Keratinocyte (primary cell): ENCODE measurements at regions not wholly inside any gene's neighbourhood (a gene's known extent, or its start where the extent isn't known, plus 50 kb on each side); places are given as distances from the start of the nearest gene placed in this dataset.
A peak's percentile ranks its signal among the peaks of the same experiment; 100 is the strongest.

ENCODE experiments used
- DNase-seq: peaks from one replicate; pipeline ENCODE4 v3.0.0-alpha.2; 2011; ENCODE audit warnings: low read depth, missing footprints, low spot score
- FAIRE-seq: peaks from 2 replicates; lab custom pipeline; 2011; peaks lifted over from hg19 to GRCh38; lab: Jason Lieb, UNC
- H2AFZ ChIP-seq: 2 replicates; pipeline ENCODE4 v1.6.0; 2012; ENCODE audit warnings: low read length, control low read depth, inconsistent platforms; ENCODE audit not compliant: control insufficient read depth
- H3K27ac ChIP-seq: 2 replicates; pipeline ENCODE4 v1.5.1; 2011; ENCODE audit warnings: low read length; ENCODE audit not compliant: control insufficient read depth, insufficient read depth
- H3K27me3 ChIP-seq: 3 replicates; pipeline ENCODE4 v1.6.0; 2011; ENCODE audit warnings: low read length; ENCODE audit not compliant: control insufficient read depth, insufficient read depth; ENCODE audit errors: extremely low read depth
- H3K36me3 ChIP-seq, 2 experiments: 2 replicates in 1 of 2; 3 replicates in 1 of 2; pipeline ENCODE4 v1.5.1; 2011; ENCODE audit warnings: low read length in 2 of 2, mild to moderate bottlenecking in 1 of 2; ENCODE audit not compliant: control insufficient read depth in 2 of 2, insufficient read depth in 2 of 2; ENCODE audit errors: extremely low read depth in 1 of 2
- H3K4me1 ChIP-seq: 3 replicates; pipeline ENCODE4 v1.5.1; 2011; ENCODE audit warnings: low read length; ENCODE audit not compliant: control insufficient read depth, insufficient read depth; ENCODE audit errors: extremely low read depth
- H3K4me2 ChIP-seq: 3 replicates; pipeline ENCODE4 v1.6.0; 2011; ENCODE audit warnings: low read depth, low read length; ENCODE audit not compliant: control insufficient read depth, insufficient read depth; ENCODE audit errors: extremely low read depth
- H3K4me3 ChIP-seq, 3 experiments: fragments of 200-600 bp in 1 of 3; sonication (generic) in 1 of 3; 2 replicates in 2 of 3; 3 replicates in 1 of 3; pipeline ENCODE4 v1.5.1; 2011 to 2016; ENCODE audit warnings: low read length in 3 of 3, mild to moderate bottlenecking in 3 of 3, control low read depth in 2 of 3, inconsistent platforms in 1 of 3, low read depth in 1 of 3, mixed read lengths in 1 of 3, mixed run types in 1 of 3, moderate library complexity in 1 of 3; ENCODE audit not compliant: control insufficient read depth in 2 of 3, insufficient read depth in 2 of 3; ENCODE audit errors: extremely low read depth in 1 of 3
- H3K79me2 ChIP-seq: 2 replicates; pipeline ENCODE4 v1.6.0; 2012; ENCODE audit warnings: low read length; ENCODE audit not compliant: control insufficient read depth, insufficient read depth
- H3K9ac ChIP-seq: 3 replicates; pipeline ENCODE4 v1.6.0; 2011; ENCODE audit warnings: low read length; ENCODE audit not compliant: control insufficient read depth, insufficient read depth; ENCODE audit errors: extremely low read depth
- H3K9me1 ChIP-seq: 3 replicates; pipeline ENCODE4 v1.6.0; 2011; ENCODE audit warnings: low read length; ENCODE audit not compliant: control insufficient read depth, insufficient read depth; ENCODE audit errors: extremely low read depth
- H3K9me3 ChIP-seq: 2 replicates; pipeline ENCODE4 v1.5.1; 2012; ENCODE audit warnings: low read depth, low read length; ENCODE audit not compliant: control insufficient read depth
- H4K20me1 ChIP-seq: 3 replicates; pipeline ENCODE4 v1.6.0; 2011; ENCODE audit warnings: low read length; ENCODE audit not compliant: control insufficient read depth, insufficient read depth; ENCODE audit errors: extremely low read depth
- EZH2 ChIP-seq: IDR thresholded peaks from one replicate; pipeline ENCODE4 v1.6.1; 2012; ENCODE audit warnings: inconsistent platforms, mild to moderate bottlenecking, low read length, moderate library complexity
- dilution Hi-C: fragments of 300-500 bp; cut with MboI; formaldehyde crosslinking; loops from one replicate; pipeline ENCODE4 v1.7.0; 2020; ENCODE audit warnings: low sequenced_read_pairs; ENCODE audit not compliant: extremely low pct_ligation_motif_present
- TF ChIP-seq, protein P1 (sequence below), 3 experiments: IDR thresholded peaks in 1 of 3; conservative IDR thresholded peaks in 1 of 3; optimal IDR thresholded peaks in 1 of 3; 2 replicates in 2 of 3; 3 replicates in 1 of 3; pipeline versions ENCODE3 to v1.5.1; 2011; ENCODE audit warnings: low read length in 3 of 3, mild to moderate bottlenecking in 3 of 3, moderate library complexity in 2 of 3, control low read depth in 1 of 3, inconsistent platforms in 1 of 3; ENCODE audit not compliant: insufficient read depth in 2 of 3; ENCODE audit errors: extremely low read depth in 1 of 3

DNA sequence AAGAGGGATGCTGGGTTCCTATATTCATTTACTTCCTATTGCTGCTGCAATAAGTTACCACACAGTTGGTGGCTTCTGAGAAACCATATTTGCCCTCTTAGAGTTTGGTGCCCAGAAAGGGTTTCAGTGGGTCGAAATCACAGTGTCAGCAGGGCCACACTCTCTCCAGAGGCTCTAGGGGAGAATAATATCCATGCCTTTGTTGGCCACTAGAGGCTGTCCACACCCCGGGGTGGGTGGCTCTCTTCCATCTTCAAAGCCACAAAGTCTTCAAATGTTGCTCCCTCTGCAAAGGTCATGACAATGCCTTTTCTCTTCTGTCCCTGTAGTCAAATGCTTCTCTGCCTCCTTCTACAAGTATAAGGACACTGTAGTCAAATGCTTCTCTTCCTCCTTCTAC lies 989.4 kb downstream of the CCSER2 start:
- no peaks in the 10 kb centered on the region for H3K79me2 ChIP-seq
- no peaks in the 10 kb centered on the region for H3K9me1 ChIP-seq
- no peaks in the 10 kb centered on the region for H3K4me1 ChIP-seq
- no peaks in the 10 kb centered on the region for H4K20me1 ChIP-seq
- DNase-seq (no peak), FAIRE-seq (no peak)
- TF ChIP-seq, protein P1, sequence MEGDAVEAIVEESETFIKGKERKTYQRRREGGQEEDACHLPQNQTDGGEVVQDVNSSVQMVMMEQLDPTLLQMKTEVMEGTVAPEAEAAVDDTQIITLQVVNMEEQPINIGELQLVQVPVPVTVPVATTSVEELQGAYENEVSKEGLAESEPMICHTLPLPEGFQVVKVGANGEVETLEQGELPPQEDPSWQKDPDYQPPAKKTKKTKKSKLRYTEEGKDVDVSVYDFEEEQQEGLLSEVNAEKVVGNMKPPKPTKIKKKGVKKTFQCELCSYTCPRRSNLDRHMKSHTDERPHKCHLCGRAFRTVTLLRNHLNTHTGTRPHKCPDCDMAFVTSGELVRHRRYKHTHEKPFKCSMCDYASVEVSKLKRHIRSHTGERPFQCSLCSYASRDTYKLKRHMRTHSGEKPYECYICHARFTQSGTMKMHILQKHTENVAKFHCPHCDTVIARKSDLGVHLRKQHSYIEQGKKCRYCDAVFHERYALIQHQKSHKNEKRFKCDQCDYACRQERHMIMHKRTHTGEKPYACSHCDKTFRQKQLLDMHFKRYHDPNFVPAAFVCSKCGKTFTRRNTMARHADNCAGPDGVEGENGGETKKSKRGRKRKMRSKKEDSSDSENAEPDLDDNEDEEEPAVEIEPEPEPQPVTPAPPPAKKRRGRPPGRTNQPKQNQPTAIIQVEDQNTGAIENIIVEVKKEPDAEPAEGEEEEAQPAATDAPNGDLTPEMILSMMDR (optimal IDR thresholded peaks at IDR 0.05 in 1 of 3, IDR thresholded peaks at IDR 0.05 in 1 of 3, conservative IDR thresholded peaks at IDR 0.05 in 1 of 3; ENCODE audit: extremely low read depth in 1 of 3, insufficient read depth in 2 of 3, low read length in 3 of 3): no peak
- no peak for TF ChIP-seq EZH2
- no peak overlapping the region for H3K4me2 ChIP-seq
- no peak overlapping the region for H3K4me3 ChIP-seq
- no peaks in the 10 kb centered on the region for H3K9me3 ChIP-seq
- no peak overlapping the region for H3K27ac ChIP-seq
- no peaks in the 10 kb centered on the region for H3K36me3 ChIP-seq
- no peak overlapping the region for H2AFZ ChIP-seq
- H3K27me3 ChIP-seq: no peaks in the 10 kb centered on the region
- dilution Hi-C loops: no loop called here
- H3K9ac ChIP-seq: no peak overlapping the region

DNA sequence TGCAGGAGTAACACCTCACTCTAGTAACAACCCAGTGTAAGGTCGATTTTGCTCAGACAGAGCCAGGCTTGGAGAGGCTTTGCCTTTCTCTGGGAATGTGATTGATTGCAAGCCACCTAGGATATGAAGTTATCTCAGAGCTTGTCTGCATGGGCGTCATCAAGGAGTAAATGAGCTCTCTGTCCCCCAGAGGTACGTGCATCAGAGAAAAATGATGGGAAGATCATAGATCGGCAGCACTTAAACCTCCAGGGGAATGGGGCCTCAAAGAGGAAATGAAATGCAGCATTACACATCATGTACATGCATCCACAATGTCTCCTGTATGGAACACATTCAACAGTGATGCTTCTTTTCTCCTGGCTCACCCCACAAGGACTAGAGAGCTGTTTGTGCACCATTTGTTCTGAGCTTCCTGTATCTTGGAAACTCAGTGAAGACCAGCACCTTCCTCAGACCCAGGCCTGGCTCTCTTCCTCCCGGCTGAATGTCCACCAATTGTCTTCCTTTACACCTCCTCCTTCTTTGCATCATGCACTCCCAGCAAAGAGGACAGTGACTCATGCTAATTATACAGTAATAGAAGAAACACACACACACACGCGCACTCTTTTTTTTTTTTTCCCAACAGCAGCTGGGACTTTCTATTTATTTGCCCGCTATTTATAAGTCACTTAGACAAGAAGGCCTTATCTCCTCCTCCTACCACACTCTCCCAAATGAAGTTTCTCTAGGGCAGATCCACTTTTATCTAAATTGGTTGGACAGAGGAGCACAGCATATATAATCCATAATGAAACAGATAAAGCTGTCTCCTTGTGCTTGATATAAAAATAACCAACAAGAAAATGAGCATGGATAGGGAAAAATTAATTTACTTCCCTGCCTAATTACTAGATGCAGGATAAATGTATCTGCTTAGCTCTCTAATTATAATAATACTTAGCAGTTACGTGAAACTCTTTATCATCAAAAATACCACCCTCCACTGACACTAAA lies 990.7 kb downstream of the CCSER2 start:
- H2AFZ ChIP-seq: no peak overlapping the region
- DNase-seq (no peak), FAIRE-seq (no peak)
- no peaks in the 10 kb centered on the region for H3K9me3 ChIP-seq
- H3K27me3 ChIP-seq: no peaks in the 10 kb centered on the region
- no peaks in the 10 kb centered on the region for H3K36me3 ChIP-seq
- no peak overlapping the region for H3K4me3 ChIP-seq
- dilution Hi-C loops: no loop called here
- no peaks in the 10 kb centered on the region for H3K79me2 ChIP-seq
- TF ChIP-seq EZH2: no peak
- TF ChIP-seq, protein P1 (optimal IDR thresholded peaks at IDR 0.05 in 1 of 3, IDR thresholded peaks at IDR 0.05 in 1 of 3, conservative IDR thresholded peaks at IDR 0.05 in 1 of 3; ENCODE audit: extremely low read depth in 1 of 3, insufficient read depth in 2 of 3, low read length in 3 of 3): no peak
- H3K27ac ChIP-seq: no peak overlapping the region
- no peaks in the 10 kb centered on the region for H3K9me1 ChIP-seq
- H3K4me1 ChIP-seq: no peaks in the 10 kb centered on the region
- no peaks in the 10 kb centered on the region for H4K20me1 ChIP-seq
- H3K4me2 ChIP-seq: peak overlapping the region; percentile 9
- no peak overlapping the region for H3K9ac ChIP-seq
